ENCODE measurements at regions not wholly inside any gene's neighbourhood (a gene's known extent, or its start where the extent isn't known, plus 50 kb on each side); places are given as distances from the start of the nearest gene placed in this dataset.

DNA sequence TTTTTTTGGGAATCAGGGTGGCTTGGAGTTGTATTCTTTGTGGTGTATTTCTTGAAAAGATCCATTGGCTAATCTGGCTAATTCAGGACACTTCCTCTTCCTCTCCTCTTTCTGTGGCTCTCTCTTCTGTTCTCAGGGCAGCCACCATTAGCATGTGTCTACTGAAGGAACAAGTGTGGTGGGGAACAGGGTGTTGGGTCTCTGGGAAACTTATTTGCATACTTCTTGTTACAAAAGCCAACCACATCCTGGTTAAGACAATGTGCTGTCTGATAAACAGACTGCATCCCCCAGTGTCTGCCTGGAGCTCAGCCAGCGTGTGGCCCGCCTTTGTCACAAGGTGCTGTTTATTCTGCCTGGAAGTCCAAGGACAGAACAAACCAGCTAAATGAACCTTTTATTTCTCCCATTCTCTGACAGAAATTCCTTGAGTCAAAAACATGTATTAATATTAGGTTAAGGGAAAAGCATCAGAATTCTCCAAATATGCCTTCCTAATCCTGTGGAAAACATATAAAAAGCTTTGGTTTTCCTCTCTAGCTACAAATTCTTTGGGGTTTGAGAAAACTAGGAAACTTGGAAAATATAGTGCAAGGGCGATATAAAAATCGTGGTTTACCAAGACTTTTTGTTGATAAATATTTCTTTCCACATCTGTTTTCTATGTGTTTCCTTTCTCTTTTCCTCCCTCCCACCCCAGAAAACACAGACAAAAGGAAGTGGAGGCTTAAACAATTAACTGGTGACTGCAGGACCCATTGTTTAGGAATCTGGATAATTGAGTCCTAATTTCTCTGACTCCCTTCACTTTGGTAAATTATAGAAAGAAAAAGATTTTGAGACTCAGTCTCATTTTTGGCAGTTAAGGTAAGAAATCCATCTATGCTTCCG is 203.6 kb downstream of the SPRY1 start:
- TF ChIP-seq, protein P1, sequence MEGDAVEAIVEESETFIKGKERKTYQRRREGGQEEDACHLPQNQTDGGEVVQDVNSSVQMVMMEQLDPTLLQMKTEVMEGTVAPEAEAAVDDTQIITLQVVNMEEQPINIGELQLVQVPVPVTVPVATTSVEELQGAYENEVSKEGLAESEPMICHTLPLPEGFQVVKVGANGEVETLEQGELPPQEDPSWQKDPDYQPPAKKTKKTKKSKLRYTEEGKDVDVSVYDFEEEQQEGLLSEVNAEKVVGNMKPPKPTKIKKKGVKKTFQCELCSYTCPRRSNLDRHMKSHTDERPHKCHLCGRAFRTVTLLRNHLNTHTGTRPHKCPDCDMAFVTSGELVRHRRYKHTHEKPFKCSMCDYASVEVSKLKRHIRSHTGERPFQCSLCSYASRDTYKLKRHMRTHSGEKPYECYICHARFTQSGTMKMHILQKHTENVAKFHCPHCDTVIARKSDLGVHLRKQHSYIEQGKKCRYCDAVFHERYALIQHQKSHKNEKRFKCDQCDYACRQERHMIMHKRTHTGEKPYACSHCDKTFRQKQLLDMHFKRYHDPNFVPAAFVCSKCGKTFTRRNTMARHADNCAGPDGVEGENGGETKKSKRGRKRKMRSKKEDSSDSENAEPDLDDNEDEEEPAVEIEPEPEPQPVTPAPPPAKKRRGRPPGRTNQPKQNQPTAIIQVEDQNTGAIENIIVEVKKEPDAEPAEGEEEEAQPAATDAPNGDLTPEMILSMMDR (optimal IDR thresholded peaks at IDR 0.05 in 1 of 3, IDR thresholded peaks at IDR 0.05 in 1 of 3, conservative IDR thresholded peaks at IDR 0.05 in 1 of 3; ENCODE audit: extremely low read depth in 1 of 3, insufficient read depth in 2 of 3, low read length in 3 of 3), result no peak
- no peak for TF ChIP-seq EZH2 (IDR thresholded peaks at IDR 0.05; ENCODE audit: low read length)
